SK-N-SH (cell line): ENCODE measurements at regions not wholly inside any gene's neighbourhood (a gene's known extent, or its start where the extent isn't known, plus 50 kb on each side); places are given as distances from the start of the nearest gene placed in this dataset.

Experiments used
- CTCF ChIA-PET: fragments of 300-600, 350-600 bp; formaldehyde crosslinking; extraction: SDS; loops from one replicate; lab custom pipeline; 2021; lab: Yijun Ruan, JAX
- POLR2A ChIA-PET: fragments of 350-600 bp; sonication (Branson Sonifier 250); formaldehyde crosslinking; extraction: SDS; loops from one replicate; lab custom pipeline; 2020; ENCODE audit warnings: antibody characterized with exemption, inconsistent platforms; lab: Yijun Ruan, JAX
- DNase-seq: peaks from one replicate; pipeline ENCODE4 v3.0.0; 2012
- H2AFZ ChIP-seq: fragments of 200-600 bp; sonication (generic); 2 replicates; pipeline ENCODE4 v1.8.1; 2016; ENCODE audit warnings: antibody characterized with exemption, mild to moderate bottlenecking, low read depth
- H3F3A ChIP-seq: fragments of 200-600 bp; sonication (generic); replicated peaks from 2 replicates; pipeline ENCODE3; 2016; ENCODE audit warnings: antibody characterized with exemption, mild to moderate bottlenecking; ENCODE audit not compliant: insufficient read depth
- H3K27ac ChIP-seq, 2 experiments: fragments of 200-500 bp in 1 of 2; fragments of 200-600 bp in 1 of 2; sonication (Bioruptor generic) in 1 of 2; sonication (generic), shearing (Covaris generic) in 1 of 2; 2 replicates each; pipeline versions ENCODE4 v1.5.1 to v1.6.1; 2014 to 2016; ENCODE audit warnings: low read depth in 2 of 2, inconsistent platforms in 1 of 2, low read length in 1 of 2, mild to moderate bottlenecking in 1 of 2, mixed read lengths in 1 of 2
- H3K27me3 ChIP-seq: fragments of 200-600 bp; sonication (generic), shearing (Covaris generic); 2 replicates; pipeline ENCODE4 v1.6.1; 2016; ENCODE audit warnings: mixed run types; ENCODE audit not compliant: insufficient read depth
- H3K36me3 ChIP-seq, 2 experiments: fragments of 200-500 bp in 1 of 2; fragments of 200-600 bp in 1 of 2; sonication (Bioruptor generic) in 1 of 2; sonication (generic) in 1 of 2; replicated peaks in 1 of 2; 2 replicates each; pipeline versions ENCODE3 to v1.5.1; 2014 to 2016; ENCODE audit warnings: low read length in 1 of 2, mild to moderate bottlenecking in 1 of 2; ENCODE audit not compliant: insufficient read depth in 2 of 2, control insufficient read depth in 1 of 2
- H3K4me1 ChIP-seq, 2 experiments: fragments of 200-500 bp in 1 of 2; fragments of 200-600 bp in 1 of 2; sonication (Bioruptor generic) in 1 of 2; sonication (generic), shearing (Covaris generic) in 1 of 2; 2 replicates each; pipeline versions ENCODE4 v1.5.1 to v1.6.1; 2014 to 2016; ENCODE audit warnings: low read depth in 1 of 2, low read length in 1 of 2, mixed run types in 1 of 2; ENCODE audit not compliant: insufficient read depth in 2 of 2, control insufficient read depth in 1 of 2
- H3K4me2 ChIP-seq: fragments of 200-600 bp; sonication (generic), shearing (Covaris generic); 2 replicates; pipeline ENCODE4 v1.6.1; 2017; ENCODE audit warnings: mixed run types
- H3K4me3 ChIP-seq, 2 experiments: fragments of 200-500 bp in 1 of 2; fragments of 200-600 bp in 1 of 2; sonication (Bioruptor generic) in 1 of 2; sonication (generic), shearing (Covaris generic) in 1 of 2; 2 replicates each; pipeline versions ENCODE4 v1.5.1 to v1.8.1; 2014 to 2016; ENCODE audit warnings: low read depth in 2 of 2, inconsistent platforms in 1 of 2, low read length in 1 of 2, mild to moderate bottlenecking in 1 of 2, mixed read lengths in 1 of 2, moderate library complexity in 1 of 2
- H3K79me2 ChIP-seq: fragments of 200-600 bp; sonication (generic); 2 replicates; pipeline ENCODE4 v1.8.1; 2017; ENCODE audit warnings: mild to moderate bottlenecking; ENCODE audit not compliant: insufficient read depth
- H3K9ac ChIP-seq: fragments of 200-600 bp; sonication (generic); 2 replicates; pipeline ENCODE4 v1.6.1; 2017; ENCODE audit warnings: mixed run types
- H3K9me2 ChIP-seq: fragments of 200-600 bp; sonication (generic); 2 replicates; pipeline ENCODE4 v1.6.1; 2017; ENCODE audit warnings: mixed run types
- H3K9me3 ChIP-seq: fragments of 200-600 bp; sonication (generic); 2 replicates; pipeline ENCODE4 v1.6.1; 2017; ENCODE audit warnings: mixed run types, mild to moderate bottlenecking, moderate library complexity
- H4K20me1 ChIP-seq: fragments of 200-600 bp; sonication (generic); 2 replicates; pipeline ENCODE4 v1.6.1; 2017; ENCODE audit warnings: mild to moderate bottlenecking, mixed run types; ENCODE audit not compliant: insufficient read depth
- EP300 ChIP-seq, 2 experiments: IDR thresholded peaks; 2 replicates each; pipeline versions ENCODE4 v1.4.0 to v1.6.1; 2012; ENCODE audit warnings: borderline replicate concordance in 1 of 2, low read depth in 1 of 2, low read length in 1 of 2
- FOSL2 ChIP-seq: IDR thresholded peaks from 2 replicates; pipeline ENCODE4 v1.4.0; 2012; ENCODE audit warnings: low read depth, mild to moderate bottlenecking, moderate library complexity, borderline replicate concordance
- FOXJ3 ChIP-seq: sonication (generic); formaldehyde crosslinking; IDR thresholded peaks from 2 replicates; pipeline ENCODE4 v1.5.1; 2020; ENCODE audit warnings: mild to moderate bottlenecking, missing genetic modification reagents
- GABPA ChIP-seq: IDR thresholded peaks from 2 replicates; pipeline ENCODE4 v1.4.0; 2012; ENCODE audit warnings: low read depth, mild to moderate bottlenecking
- GATA2 ChIP-seq: sonication (generic); formaldehyde crosslinking; IDR thresholded peaks from 2 replicates; pipeline ENCODE4 v1.5.0; 2020; ENCODE audit warnings: mild to moderate bottlenecking, missing genetic modification reagents
- JUND ChIP-seq: IDR thresholded peaks from 2 replicates; pipeline ENCODE4 v1.4.0; 2012
- MEF2A ChIP-seq: IDR thresholded peaks from 2 replicates; pipeline ENCODE4 v1.4.0; 2012; ENCODE audit warnings: low read depth, borderline replicate concordance
- RFX5 ChIP-seq: IDR thresholded peaks from 2 replicates; pipeline ENCODE4 v1.6.1; 2012; ENCODE audit warnings: mild to moderate bottlenecking, improper control_type of control experiment, low read length
- SIN3A ChIP-seq: IDR thresholded peaks from 2 replicates; pipeline ENCODE4 v1.6.1; 2012; ENCODE audit warnings: low read depth, mild to moderate bottlenecking, low read length, moderate library complexity, borderline replicate concordance
- TEAD4 ChIP-seq: IDR thresholded peaks from 2 replicates; pipeline ENCODE4 v1.4.0; 2012; ENCODE audit warnings: mild to moderate bottlenecking, borderline replicate concordance; ENCODE audit not compliant: insufficient read depth
- WGBS: methylation state at CpG from one replicate; pipeline ENCODE4 v1.1.6; 2017; ENCODE audit warnings: low lambda C conversion rate; 5-methylcytosine and 5-hydroxymethylcytosine counted together
- TF ChIP-seq, protein P1 (sequence below): fragments of 150-350 bp; IDR thresholded peaks from 2 replicates; pipeline ENCODE4 v1.6.1; 2016; ENCODE audit warnings: mild to moderate bottlenecking, low read depth, low read length
- TF ChIP-seq, protein P2 (sequence below): fragments of 200-600 bp; sonication (generic); IDR thresholded peaks from 2 replicates; pipeline ENCODE4 v1.6.1; 2017; ENCODE audit warnings: antibody characterized with exemption, mild to moderate bottlenecking, moderate library complexity
- TF ChIP-seq, protein P3 (sequence below): IDR thresholded peaks from 2 replicates; pipeline ENCODE4 v1.6.1; 2012; ENCODE audit warnings: mild to moderate bottlenecking, low read depth, low read length, moderate library complexity
- TF ChIP-seq, protein P4 (sequence below): fragments of 150-350 bp; IDR thresholded peaks from 2 replicates; pipeline ENCODE4 v1.6.1; 2017; ENCODE audit warnings: antibody characterized with exemption, low read length, low read depth, borderline replicate concordance

DNA sequence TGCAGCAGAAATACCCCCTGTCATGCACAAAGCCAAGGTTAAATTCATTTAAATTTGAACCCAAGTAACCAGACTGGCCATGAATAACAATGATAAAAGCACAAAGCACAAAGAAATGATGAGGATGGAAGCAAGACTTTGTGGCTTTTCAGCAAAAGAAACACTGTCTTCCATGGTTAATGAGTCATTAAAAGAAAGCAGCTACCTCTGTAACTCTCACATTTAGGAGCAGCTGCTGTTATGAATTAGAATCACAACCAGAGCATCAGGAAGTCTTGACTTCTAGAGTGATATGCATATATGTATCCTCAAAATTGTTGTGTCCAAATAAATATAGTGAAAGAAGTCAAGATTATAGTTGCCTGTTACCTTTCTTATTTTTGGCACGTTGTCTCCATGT is 70.7 kb upstream of the RPS6KA6 start:
- H3F3A ChIP-seq, result no peaks in the 10 kb centered on the region
- H3K4me3 ChIP-seq, result no peak overlapping the region
- no peaks in the 10 kb centered on the region for H3K36me3 ChIP-seq
- no peak overlapping the region for H3K27ac ChIP-seq
- no peaks in the 10 kb centered on the region for H3K9me2 ChIP-seq
- no peaks in the 10 kb centered on the region for H3K4me1 ChIP-seq
- H4K20me1 ChIP-seq, result no peaks in the 10 kb centered on the region
- no peak overlapping the region for H3K4me2 ChIP-seq
- no peak for DNase-seq
- H3K27me3 ChIP-seq, result no peaks in the 10 kb centered on the region
- 8% methylated on average over 1 of the region's 1 CpG for WGBS
- H2AFZ ChIP-seq, result no peak overlapping the region
- TF ChIP-seq MEF2A, result no peak
- TF ChIP-seq SIN3A, result no peak
- TF ChIP-seq GABPA, result no peak
- TF ChIP-seq FOXJ3 (CRISPR knock-in tag), result no peak
- no peak for TF ChIP-seq TEAD4
- TF ChIP-seq RFX5, result no peak
- TF ChIP-seq, protein P1, sequence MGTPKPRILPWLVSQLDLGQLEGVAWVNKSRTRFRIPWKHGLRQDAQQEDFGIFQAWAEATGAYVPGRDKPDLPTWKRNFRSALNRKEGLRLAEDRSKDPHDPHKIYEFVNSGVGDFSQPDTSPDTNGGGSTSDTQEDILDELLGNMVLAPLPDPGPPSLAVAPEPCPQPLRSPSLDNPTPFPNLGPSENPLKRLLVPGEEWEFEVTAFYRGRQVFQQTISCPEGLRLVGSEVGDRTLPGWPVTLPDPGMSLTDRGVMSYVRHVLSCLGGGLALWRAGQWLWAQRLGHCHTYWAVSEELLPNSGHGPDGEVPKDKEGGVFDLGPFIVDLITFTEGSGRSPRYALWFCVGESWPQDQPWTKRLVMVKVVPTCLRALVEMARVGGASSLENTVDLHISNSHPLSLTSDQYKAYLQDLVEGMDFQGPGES, result no peak
- no peak for TF ChIP-seq EP300 (IDR thresholded peaks at IDR 0.05; ENCODE audit: borderline replicate concordance in 1 of 2, low read depth in 1 of 2, low read length in 1 of 2)
- no peak for TF ChIP-seq JUND
- H3K9ac ChIP-seq, result no peak overlapping the region
- ChIA-PET CTCF (interaction anchor here (1.0 kb wide), 1 partner anchor 212 kb away, joined by 3 read pairs; no protein-coding TSS in a partner anchor), POLR2A (no interaction called here)
- no peaks in the 10 kb centered on the region for H3K79me2 ChIP-seq
- no peaks in the 10 kb centered on the region for H3K9me3 ChIP-seq

DNA sequence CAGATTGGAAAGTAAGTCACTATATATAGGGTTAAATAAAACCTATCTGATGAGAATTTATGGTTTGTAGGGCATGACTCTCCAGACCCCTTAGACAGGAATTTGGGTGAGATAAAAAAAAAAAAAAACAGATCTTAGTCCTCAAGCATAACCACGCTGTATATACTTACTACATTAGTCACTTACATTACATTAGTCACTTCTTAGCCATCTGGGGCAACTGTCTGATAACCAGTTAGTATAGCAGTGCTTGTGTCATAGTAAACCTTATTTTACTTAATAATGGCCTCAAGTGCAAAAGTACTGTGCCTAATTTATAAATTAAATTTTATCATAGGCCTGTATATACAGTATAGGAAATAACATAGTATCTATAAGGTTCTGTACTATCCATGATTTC is 60.2 kb upstream of the RPS6KA6 start:
- Histone ChIP-seq H3K4me3 (no peak overlapping the region), H2AFZ (no peak overlapping the region), H3K9me3 (no peaks in the 10 kb centered on the region), H3K9ac (no peak overlapping the region), H4K20me1 (no peaks in the 10 kb centered on the region), H3K36me3 (no peaks in the 10 kb centered on the region), H3F3A (no peaks in the 10 kb centered on the region), H3K27me3 (no peaks in the 10 kb centered on the region), H3K4me2 (no peak overlapping the region), H3K79me2 (no peaks in the 10 kb centered on the region), H3K4me1 (no peaks in the 10 kb centered on the region), H3K9me2 (0 out of 2 replicates have a peak, but pooled peaks cover 3% of the 10 kb centered on the region), H3K27ac (no peak overlapping the region)
- DNase-seq, result no peak
- POLR2A ChIA-PET, result no interaction called here
- WGBS, result 8% methylated on average over 1 of the region's 1 CpG
- TF ChIP-seq FOSL2 (peak; percentile 25; the same call in 1 of the 2 replicates), MEF2A (no peak)
- CTCF ChIA-PET, result no interaction called here

DNA sequence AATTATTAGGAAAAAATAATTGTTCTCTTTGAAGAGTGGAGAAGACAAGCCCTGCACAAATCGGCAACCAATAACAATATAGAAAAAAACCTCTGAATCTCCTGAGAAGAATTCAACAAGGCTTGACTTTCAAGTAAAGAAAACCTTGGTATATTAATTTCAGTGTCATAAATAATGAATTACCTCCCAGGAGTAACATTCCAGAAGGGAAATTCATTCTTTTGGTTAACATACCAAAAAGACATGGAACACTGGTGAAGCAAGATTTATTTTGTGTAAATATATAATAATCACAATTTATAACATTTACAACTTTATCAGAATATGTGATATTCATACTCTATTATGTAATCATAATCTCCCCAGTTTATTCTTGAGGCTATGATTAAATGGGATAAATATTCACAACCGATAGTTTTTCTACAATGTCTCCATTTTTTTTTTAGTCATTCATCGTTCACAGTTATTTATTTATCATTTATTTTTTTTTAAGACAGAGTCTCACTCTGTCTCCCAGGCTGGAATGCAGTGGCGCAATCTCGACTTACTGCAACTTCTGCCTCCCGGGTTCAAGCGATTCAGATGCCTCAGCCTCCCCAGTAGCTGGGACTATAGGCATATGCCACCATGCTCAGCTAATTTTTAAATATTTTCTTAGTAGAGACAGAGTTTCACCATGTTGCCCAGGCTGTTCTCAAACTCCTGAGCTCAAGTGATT is 53.0 kb upstream of the RPS6KA6 start:
- no peak overlapping the region for H2AFZ ChIP-seq
- H3K4me3 ChIP-seq, result no peak overlapping the region
- WGBS, result 25% methylated on average over 7 of the region's 7 CpGs
- no peaks in the 10 kb centered on the region for H3K27me3 ChIP-seq
- no peaks in the 10 kb centered on the region for H3K4me1 ChIP-seq
- CTCF ChIA-PET, result no interaction called here
- no peaks in the 10 kb centered on the region for H3K79me2 ChIP-seq
- H3K9me2 ChIP-seq, result 0 out of 2 replicates have a peak, but pooled peaks cover 3% of the 10 kb centered on the region
- no peaks in the 10 kb centered on the region for H3F3A ChIP-seq
- no peak for DNase-seq
- no peaks in the 10 kb centered on the region for H4K20me1 ChIP-seq
- no peaks in the 10 kb centered on the region for H3K9me3 ChIP-seq
- no peak overlapping the region for H3K4me2 ChIP-seq
- POLR2A ChIA-PET, result no interaction called here
- no peaks in the 10 kb centered on the region for H3K36me3 ChIP-seq
- no peak overlapping the region for H3K9ac ChIP-seq
- no peak overlapping the region for H3K27ac ChIP-seq
- TF ChIP-seq, protein P2, sequence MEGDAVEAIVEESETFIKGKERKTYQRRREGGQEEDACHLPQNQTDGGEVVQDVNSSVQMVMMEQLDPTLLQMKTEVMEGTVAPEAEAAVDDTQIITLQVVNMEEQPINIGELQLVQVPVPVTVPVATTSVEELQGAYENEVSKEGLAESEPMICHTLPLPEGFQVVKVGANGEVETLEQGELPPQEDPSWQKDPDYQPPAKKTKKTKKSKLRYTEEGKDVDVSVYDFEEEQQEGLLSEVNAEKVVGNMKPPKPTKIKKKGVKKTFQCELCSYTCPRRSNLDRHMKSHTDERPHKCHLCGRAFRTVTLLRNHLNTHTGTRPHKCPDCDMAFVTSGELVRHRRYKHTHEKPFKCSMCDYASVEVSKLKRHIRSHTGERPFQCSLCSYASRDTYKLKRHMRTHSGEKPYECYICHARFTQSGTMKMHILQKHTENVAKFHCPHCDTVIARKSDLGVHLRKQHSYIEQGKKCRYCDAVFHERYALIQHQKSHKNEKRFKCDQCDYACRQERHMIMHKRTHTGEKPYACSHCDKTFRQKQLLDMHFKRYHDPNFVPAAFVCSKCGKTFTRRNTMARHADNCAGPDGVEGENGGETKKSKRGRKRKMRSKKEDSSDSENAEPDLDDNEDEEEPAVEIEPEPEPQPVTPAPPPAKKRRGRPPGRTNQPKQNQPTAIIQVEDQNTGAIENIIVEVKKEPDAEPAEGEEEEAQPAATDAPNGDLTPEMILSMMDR, result no peak
- TF ChIP-seq GATA2 (CRISPR knock-in tag), result no peak
- TF ChIP-seq, protein P3, sequence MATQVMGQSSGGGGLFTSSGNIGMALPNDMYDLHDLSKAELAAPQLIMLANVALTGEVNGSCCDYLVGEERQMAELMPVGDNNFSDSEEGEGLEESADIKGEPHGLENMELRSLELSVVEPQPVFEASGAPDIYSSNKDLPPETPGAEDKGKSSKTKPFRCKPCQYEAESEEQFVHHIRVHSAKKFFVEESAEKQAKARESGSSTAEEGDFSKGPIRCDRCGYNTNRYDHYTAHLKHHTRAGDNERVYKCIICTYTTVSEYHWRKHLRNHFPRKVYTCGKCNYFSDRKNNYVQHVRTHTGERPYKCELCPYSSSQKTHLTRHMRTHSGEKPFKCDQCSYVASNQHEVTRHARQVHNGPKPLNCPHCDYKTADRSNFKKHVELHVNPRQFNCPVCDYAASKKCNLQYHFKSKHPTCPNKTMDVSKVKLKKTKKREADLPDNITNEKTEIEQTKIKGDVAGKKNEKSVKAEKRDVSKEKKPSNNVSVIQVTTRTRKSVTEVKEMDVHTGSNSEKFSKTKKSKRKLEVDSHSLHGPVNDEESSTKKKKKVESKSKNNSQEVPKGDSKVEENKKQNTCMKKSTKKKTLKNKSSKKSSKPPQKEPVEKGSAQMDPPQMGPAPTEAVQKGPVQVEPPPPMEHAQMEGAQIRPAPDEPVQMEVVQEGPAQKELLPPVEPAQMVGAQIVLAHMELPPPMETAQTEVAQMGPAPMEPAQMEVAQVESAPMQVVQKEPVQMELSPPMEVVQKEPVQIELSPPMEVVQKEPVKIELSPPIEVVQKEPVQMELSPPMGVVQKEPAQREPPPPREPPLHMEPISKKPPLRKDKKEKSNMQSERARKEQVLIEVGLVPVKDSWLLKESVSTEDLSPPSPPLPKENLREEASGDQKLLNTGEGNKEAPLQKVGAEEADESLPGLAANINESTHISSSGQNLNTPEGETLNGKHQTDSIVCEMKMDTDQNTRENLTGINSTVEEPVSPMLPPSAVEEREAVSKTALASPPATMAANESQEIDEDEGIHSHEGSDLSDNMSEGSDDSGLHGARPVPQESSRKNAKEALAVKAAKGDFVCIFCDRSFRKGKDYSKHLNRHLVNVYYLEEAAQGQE, result no peak
- TF ChIP-seq, protein P4, sequence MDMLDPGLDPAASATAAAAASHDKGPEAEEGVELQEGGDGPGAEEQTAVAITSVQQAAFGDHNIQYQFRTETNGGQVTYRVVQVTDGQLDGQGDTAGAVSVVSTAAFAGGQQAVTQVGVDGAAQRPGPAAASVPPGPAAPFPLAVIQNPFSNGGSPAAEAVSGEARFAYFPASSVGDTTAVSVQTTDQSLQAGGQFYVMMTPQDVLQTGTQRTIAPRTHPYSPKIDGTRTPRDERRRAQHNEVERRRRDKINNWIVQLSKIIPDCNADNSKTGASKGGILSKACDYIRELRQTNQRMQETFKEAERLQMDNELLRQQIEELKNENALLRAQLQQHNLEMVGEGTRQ, result no peak
